ENCODE measurements at regions not wholly inside any gene's neighbourhood (a gene's known extent, or its start where the extent isn't known, plus 50 kb on each side); places are given as distances from the start of the nearest gene placed in this dataset.

DNA sequence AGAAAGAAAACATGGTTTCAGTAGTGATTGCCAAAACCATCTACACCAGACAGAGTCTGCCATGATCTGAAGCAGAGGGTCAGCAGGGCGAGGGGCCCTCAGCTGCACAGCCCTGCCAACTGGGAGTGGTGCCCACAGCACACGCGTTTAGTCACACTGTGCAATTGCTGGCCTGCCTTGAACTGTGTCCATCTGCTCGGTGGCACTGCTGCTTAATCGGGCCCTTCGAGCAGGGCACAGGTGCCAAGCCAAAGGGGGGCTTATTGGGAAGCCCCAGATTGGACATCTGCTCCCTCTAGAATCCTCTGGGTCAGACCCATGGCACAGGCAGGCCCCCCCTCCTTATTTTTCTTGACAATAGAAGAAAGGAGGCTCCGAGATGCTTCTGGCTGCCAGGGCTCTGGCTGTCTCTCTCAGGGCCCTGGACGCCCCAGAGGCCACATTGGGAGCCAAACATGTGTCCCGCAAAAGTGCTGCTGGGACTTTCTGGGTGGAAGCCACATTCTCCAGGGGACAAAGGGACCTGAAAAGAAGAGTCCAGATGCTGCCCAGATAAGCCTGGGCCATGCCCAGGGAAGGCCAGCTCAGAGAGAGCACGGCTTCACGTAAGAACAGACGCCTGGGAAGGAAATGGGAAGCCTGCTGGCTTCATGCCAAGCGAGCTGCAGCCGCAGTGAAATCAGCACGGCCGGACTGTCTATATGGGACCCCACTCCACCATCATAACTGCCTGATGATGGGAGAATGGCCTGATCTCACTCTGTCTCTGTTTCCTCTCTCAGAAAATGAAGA lies 349.2 kb downstream of the GADD45G start:
- H3K27me3 Mint-ChIP-seq (ENCODE audit: low read depth, poor library complexity) = peaks cover 22% of the 10 kb centered on the region
- TF ChIP-seq, protein P1, sequence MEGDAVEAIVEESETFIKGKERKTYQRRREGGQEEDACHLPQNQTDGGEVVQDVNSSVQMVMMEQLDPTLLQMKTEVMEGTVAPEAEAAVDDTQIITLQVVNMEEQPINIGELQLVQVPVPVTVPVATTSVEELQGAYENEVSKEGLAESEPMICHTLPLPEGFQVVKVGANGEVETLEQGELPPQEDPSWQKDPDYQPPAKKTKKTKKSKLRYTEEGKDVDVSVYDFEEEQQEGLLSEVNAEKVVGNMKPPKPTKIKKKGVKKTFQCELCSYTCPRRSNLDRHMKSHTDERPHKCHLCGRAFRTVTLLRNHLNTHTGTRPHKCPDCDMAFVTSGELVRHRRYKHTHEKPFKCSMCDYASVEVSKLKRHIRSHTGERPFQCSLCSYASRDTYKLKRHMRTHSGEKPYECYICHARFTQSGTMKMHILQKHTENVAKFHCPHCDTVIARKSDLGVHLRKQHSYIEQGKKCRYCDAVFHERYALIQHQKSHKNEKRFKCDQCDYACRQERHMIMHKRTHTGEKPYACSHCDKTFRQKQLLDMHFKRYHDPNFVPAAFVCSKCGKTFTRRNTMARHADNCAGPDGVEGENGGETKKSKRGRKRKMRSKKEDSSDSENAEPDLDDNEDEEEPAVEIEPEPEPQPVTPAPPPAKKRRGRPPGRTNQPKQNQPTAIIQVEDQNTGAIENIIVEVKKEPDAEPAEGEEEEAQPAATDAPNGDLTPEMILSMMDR (IDR thresholded peaks at IDR 0.05) = no peak
- no peaks in the 10 kb centered on the region for H3K36me3 Mint-ChIP-seq (ENCODE audit: low read depth)
- H3K4me1 Mint-ChIP-seq = peaks cover 26% of the 10 kb centered on the region
- DNase-seq = no peak
- no peak overlapping the region for H3K27ac Mint-ChIP-seq
- H3K4me3 Mint-ChIP-seq = no peak overlapping the region
- peaks cover 15% of the 10 kb centered on the region for H3K9me3 Mint-ChIP-seq

- TF ChIP-seq, protein P1 (IDR thresholded peaks at IDR 0.05) = no peak
- Mint-ChIP-seq H3K27me3 (ENCODE audit: low read depth, poor library complexity) (peaks cover 17% of the 10 kb centered on the region), H3K27ac (no peak overlapping the region), H3K36me3 (ENCODE audit: low read depth) (no peaks in the 10 kb centered on the region), H3K4me1 (peaks cover 15% of the 10 kb centered on the region), H3K9me3 (peaks cover 11% of the 10 kb centered on the region), H3K4me3 (no peak overlapping the region)
- DNase-seq = no peak
Measured at GRCh38 chr9:89955144-89955543, 350.3 kb downstream of the GADD45G start.

DNA sequence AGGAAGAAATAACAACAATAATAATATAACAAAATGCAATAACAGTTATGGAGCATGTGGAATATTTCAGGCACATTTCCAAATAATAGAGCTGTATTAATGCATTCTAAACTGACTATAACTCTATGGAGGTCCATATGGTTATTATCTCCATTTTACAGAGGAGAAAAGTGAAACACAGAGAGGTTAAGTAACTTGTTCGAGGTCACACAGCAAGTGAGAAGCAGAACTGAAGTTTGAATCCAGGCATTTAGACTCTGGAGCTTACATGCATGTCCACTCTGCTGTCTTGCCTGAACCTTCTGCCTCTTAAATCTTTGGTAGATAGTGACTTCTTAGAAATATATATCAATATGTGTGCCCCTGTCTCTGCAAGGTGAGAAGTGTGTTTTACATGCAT lies 350.8 kb downstream of the GADD45G start:
- peaks cover 16% of the 10 kb centered on the region for H3K27me3 Mint-ChIP-seq (ENCODE audit: low read depth, poor library complexity)
- H3K4me1 Mint-ChIP-seq = peaks cover 14% of the 10 kb centered on the region
- peaks cover 8% of the 10 kb centered on the region for H3K9me3 Mint-ChIP-seq
- no peak overlapping the region for H3K27ac Mint-ChIP-seq
- no peak for DNase-seq
- TF ChIP-seq, protein P1 (IDR thresholded peaks at IDR 0.05) = no peak
- no peaks in the 10 kb centered on the region for H3K36me3 Mint-ChIP-seq (ENCODE audit: low read depth)
- H3K4me3 Mint-ChIP-seq = no peak overlapping the region

DNA sequence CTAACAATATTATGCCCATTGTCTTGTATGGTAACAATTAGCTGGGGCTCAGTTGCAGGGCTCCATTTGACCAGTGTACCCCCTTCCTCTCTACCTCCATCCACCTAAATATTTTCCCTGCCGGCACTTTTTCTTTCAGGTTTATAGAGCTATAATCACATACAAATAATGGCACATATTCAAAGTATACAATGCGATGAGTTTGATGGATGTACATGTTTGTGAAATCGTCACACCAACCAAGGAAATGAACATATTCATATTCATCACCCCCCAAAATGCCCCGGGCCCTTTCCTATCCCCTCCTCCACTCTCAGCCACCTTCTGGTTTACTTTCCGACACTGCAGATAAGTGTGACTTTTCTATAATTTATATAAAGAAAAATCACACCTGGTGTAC lies 351.5 kb downstream of the GADD45G start:
- TF ChIP-seq, protein P1 (IDR thresholded peaks at IDR 0.05) = no peak
- H3K36me3 Mint-ChIP-seq (ENCODE audit: low read depth) = no peaks in the 10 kb centered on the region
- H3K27ac Mint-ChIP-seq = no peak overlapping the region
- peaks cover 14% of the 10 kb centered on the region for H3K4me1 Mint-ChIP-seq
- peaks cover 8% of the 10 kb centered on the region for H3K9me3 Mint-ChIP-seq
- H3K27me3 Mint-ChIP-seq (ENCODE audit: low read depth, poor library complexity) = peaks cover 16% of the 10 kb centered on the region
- no peak overlapping the region for H3K4me3 Mint-ChIP-seq
- DNase-seq = no peak

GRCh38 chr9:89956907-89957306 lies 352.1 kb downstream of the GADD45G start:
- peaks cover 14% of the 10 kb centered on the region for H3K27me3 Mint-ChIP-seq (ENCODE audit: low read depth, poor library complexity)
- H3K4me1 Mint-ChIP-seq = peaks cover 11% of the 10 kb centered on the region
- no peak overlapping the region for H3K27ac Mint-ChIP-seq
- TF ChIP-seq, protein P1 (IDR thresholded peaks at IDR 0.05) = no peak
- H3K4me3 Mint-ChIP-seq = no peak overlapping the region
- DNase-seq = no peak
- peaks cover 8% of the 10 kb centered on the region for H3K9me3 Mint-ChIP-seq
- no peaks in the 10 kb centered on the region for H3K36me3 Mint-ChIP-seq (ENCODE audit: low read depth)

GRCh38 chr9:89958086-89958485 lies 353.3 kb downstream of the GADD45G start:
- H3K4me3 Mint-ChIP-seq = no peak overlapping the region
- H3K4me1 Mint-ChIP-seq = peaks cover under 1% of the 10 kb centered on the region
- no peaks in the 10 kb centered on the region for H3K36me3 Mint-ChIP-seq (ENCODE audit: low read depth)
- TF ChIP-seq, protein P1 (IDR thresholded peaks at IDR 0.05) = no peak
- no peak overlapping the region for H3K27ac Mint-ChIP-seq
- peaks cover 14% of the 10 kb centered on the region for H3K27me3 Mint-ChIP-seq (ENCODE audit: low read depth, poor library complexity)
- H3K9me3 Mint-ChIP-seq = peaks cover 1% of the 10 kb centered on the region
- no peak for DNase-seq
